ENCODE measurements at regions not wholly inside any gene's neighbourhood (a gene's known extent, or its start where the extent isn't known, plus 50 kb on each side); places are given as distances from the start of the nearest gene placed in this dataset.

- TF ChIP-seq, protein P1, sequence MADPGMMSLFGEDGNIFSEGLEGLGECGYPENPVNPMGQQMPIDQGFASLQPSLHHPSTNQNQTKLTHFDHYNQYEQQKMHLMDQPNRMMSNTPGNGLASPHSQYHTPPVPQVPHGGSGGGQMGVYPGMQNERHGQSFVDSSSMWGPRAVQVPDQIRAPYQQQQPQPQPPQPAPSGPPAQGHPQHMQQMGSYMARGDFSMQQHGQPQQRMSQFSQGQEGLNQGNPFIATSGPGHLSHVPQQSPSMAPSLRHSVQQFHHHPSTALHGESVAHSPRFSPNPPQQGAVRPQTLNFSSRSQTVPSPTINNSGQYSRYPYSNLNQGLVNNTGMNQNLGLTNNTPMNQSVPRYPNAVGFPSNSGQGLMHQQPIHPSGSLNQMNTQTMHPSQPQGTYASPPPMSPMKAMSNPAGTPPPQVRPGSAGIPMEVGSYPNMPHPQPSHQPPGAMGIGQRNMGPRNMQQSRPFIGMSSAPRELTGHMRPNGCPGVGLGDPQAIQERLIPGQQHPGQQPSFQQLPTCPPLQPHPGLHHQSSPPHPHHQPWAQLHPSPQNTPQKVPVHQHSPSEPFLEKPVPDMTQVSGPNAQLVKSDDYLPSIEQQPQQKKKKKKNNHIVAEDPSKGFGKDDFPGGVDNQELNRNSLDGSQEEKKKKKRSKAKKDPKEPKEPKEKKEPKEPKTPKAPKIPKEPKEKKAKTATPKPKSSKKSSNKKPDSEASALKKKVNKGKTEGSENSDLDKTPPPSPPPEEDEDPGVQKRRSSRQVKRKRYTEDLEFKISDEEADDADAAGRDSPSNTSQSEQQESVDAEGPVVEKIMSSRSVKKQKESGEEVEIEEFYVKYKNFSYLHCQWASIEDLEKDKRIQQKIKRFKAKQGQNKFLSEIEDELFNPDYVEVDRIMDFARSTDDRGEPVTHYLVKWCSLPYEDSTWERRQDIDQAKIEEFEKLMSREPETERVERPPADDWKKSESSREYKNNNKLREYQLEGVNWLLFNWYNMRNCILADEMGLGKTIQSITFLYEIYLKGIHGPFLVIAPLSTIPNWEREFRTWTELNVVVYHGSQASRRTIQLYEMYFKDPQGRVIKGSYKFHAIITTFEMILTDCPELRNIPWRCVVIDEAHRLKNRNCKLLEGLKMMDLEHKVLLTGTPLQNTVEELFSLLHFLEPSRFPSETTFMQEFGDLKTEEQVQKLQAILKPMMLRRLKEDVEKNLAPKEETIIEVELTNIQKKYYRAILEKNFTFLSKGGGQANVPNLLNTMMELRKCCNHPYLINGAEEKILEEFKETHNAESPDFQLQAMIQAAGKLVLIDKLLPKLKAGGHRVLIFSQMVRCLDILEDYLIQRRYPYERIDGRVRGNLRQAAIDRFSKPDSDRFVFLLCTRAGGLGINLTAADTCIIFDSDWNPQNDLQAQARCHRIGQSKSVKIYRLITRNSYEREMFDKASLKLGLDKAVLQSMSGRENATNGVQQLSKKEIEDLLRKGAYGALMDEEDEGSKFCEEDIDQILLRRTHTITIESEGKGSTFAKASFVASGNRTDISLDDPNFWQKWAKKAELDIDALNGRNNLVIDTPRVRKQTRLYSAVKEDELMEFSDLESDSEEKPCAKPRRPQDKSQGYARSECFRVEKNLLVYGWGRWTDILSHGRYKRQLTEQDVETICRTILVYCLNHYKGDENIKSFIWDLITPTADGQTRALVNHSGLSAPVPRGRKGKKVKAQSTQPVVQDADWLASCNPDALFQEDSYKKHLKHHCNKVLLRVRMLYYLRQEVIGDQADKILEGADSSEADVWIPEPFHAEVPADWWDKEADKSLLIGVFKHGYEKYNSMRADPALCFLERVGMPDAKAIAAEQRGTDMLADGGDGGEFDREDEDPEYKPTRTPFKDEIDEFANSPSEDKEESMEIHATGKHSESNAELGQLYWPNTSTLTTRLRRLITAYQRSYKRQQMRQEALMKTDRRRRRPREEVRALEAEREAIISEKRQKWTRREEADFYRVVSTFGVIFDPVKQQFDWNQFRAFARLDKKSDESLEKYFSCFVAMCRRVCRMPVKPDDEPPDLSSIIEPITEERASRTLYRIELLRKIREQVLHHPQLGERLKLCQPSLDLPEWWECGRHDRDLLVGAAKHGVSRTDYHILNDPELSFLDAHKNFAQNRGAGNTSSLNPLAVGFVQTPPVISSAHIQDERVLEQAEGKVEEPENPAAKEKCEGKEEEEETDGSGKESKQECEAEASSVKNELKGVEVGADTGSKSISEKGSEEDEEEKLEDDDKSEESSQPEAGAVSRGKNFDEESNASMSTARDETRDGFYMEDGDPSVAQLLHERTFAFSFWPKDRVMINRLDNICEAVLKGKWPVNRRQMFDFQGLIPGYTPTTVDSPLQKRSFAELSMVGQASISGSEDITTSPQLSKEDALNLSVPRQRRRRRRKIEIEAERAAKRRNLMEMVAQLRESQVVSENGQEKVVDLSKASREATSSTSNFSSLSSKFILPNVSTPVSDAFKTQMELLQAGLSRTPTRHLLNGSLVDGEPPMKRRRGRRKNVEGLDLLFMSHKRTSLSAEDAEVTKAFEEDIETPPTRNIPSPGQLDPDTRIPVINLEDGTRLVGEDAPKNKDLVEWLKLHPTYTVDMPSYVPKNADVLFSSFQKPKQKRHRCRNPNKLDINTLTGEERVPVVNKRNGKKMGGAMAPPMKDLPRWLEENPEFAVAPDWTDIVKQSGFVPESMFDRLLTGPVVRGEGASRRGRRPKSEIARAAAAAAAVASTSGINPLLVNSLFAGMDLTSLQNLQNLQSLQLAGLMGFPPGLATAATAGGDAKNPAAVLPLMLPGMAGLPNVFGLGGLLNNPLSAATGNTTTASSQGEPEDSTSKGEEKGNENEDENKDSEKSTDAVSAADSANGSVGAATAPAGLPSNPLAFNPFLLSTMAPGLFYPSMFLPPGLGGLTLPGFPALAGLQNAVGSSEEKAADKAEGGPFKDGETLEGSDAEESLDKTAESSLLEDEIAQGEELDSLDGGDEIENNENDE (IDR thresholded peaks at IDR 0.05; ENCODE audit: insufficient replicate concordance, low read length), result no peak
- TF ChIP-seq SUZ12 (IDR thresholded peaks at IDR 0.05; ENCODE audit: low read length) (no peak), CTBP2 (IDR thresholded peaks at IDR 0.05; ENCODE audit: borderline replicate concordance, insufficient read depth, insufficient read length, low read length) (no peak), CBX5 (IDR thresholded peaks at IDR 0.05; ENCODE audit: low read depth, low read length) (no peak), NANOG (IDR thresholded peaks at IDR 0.05; ENCODE audit: insufficient read depth, low read depth, low read length, poor library complexity, severe bottlenecking) (no peak), KDM1A (IDR thresholded peaks at IDR 0.05; ENCODE audit: borderline replicate concordance, low read length) (no peak)
- TF ChIP-seq, protein P2, sequence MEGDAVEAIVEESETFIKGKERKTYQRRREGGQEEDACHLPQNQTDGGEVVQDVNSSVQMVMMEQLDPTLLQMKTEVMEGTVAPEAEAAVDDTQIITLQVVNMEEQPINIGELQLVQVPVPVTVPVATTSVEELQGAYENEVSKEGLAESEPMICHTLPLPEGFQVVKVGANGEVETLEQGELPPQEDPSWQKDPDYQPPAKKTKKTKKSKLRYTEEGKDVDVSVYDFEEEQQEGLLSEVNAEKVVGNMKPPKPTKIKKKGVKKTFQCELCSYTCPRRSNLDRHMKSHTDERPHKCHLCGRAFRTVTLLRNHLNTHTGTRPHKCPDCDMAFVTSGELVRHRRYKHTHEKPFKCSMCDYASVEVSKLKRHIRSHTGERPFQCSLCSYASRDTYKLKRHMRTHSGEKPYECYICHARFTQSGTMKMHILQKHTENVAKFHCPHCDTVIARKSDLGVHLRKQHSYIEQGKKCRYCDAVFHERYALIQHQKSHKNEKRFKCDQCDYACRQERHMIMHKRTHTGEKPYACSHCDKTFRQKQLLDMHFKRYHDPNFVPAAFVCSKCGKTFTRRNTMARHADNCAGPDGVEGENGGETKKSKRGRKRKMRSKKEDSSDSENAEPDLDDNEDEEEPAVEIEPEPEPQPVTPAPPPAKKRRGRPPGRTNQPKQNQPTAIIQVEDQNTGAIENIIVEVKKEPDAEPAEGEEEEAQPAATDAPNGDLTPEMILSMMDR (IDR thresholded peaks at IDR 0.05; ENCODE audit: control extremely low read depth in 1 of 3, insufficient read depth in 1 of 3, low read depth in 1 of 3, low read length in 3 of 3), result no peak
Observed at GRCh38 chr3:124117486-124117885, 125.6 kb upstream of the ROPN1 start (continued).
